NCI-H460 (cell line): ENCODE measurements at regions not wholly inside any gene's neighbourhood (a gene's known extent, or its start where the extent isn't known, plus 50 kb on each side); places are given as distances from the start of the nearest gene placed in this dataset.
"Not testable (repeated sequence)": the region's sequence is repeated elsewhere in the genome, so short reads cannot be mapped to it uniquely, and the experiment has no call there.

Experiments
- DNase-seq: peaks from one replicate; pipeline ENCODE4 v3.0.0-alpha.2; 2016; ENCODE audit warnings: low read depth; ENCODE audit errors: extremely low read depth

DNA sequence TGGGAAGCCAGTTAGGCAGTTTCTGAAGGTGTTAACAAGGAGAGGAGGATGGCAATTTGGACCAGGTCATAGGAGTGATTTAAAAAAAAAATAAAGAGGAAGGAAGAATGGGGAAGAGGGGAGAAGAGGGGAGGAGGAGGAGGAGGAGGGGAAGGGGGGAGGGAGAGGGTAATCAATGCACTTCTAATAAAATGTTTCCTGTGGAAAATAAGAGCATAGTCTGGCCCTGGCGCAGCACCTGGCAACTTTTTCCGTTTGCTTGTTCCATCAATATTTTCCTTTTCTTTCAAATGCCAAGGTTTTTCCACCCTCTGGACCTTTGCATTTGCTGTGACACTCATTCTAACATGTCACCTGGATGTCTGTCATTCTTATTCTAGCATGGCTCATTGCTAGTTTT is 308.2 kb downstream of the PPP1R3A start:
- no peak for DNase-seq

- no peak for DNase-seq
Observed at GRCh38 chr7:113608782-113609181, 310.0 kb downstream of the PPP1R3A start.

- no peak for DNase-seq
Observed at GRCh38 chr7:113606325-113606724, 312.5 kb downstream of the PPP1R3A start.

GRCh38 chr7:113600428-113600827 is 318.4 kb downstream of the PPP1R3A start:
- DNase-seq = not testable (repeated sequence)

- not testable (repeated sequence) for DNase-seq
Observed at GRCh38 chr7:113593455-113593854, 325.4 kb downstream of the PPP1R3A start.

GRCh38 chr7:113592924-113593323 is 325.9 kb downstream of the PPP1R3A start:
- not testable (repeated sequence) for DNase-seq

DNA sequence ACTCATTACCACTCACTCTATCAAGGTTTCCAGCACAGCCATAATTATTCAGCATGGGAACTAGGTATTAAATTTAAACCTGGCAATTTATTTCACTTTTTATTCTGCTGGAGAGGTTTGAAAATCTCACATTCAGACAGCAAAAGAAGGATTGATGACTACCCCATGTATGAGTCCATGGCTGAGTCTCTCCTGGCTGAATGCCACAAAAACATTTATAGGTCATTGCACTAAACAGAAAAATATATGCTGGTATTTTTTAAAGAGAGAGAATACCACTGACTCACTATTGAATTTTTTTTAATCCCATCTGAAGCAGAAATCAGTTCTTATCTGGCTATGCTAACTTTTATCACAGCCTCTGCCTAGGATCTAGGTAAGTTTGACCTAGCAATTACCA is 336.3 kb downstream of the PPP1R3A start:
- no peak for DNase-seq

DNA sequence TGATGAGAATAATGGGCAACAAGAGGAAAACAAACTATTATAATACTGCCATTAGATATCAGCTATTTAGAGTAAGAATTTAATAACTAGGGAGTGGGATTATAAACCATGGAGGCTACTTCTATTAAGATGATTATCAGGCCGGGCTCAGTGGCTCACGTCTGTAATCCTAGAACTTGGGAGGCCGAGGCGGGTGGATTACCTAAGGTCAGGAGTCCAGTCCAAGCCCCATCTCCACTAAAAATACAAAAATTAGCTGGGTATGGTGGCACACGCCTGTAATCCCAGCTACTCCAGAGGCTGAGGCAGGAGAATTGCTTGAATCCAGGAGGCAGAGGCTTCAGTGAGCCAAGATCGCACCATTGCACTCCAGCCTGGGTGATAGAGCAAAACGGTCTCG is 355.6 kb downstream of the PPP1R3A start:
- DNase-seq = not testable (repeated sequence)

DNA sequence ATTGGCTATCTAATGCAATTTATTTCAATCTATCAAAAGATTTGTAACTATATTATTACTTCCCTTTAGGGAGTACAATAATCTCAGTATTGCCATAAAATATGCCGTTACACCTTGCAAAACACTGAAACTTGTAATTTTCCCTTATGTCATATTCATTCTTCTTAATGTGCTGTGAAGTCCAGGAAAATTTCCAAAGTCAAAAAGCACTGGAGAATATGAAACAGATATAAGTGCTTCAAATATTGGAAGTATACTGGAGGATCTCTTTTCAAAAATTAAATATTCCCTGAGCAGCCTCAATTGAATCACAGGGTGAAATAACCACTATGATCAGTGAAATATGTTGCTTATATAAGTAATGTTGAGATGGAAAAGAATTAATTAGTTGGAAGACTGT is 356.0 kb downstream of the PPP1R3A start:
- DNase-seq = no peak

DNA sequence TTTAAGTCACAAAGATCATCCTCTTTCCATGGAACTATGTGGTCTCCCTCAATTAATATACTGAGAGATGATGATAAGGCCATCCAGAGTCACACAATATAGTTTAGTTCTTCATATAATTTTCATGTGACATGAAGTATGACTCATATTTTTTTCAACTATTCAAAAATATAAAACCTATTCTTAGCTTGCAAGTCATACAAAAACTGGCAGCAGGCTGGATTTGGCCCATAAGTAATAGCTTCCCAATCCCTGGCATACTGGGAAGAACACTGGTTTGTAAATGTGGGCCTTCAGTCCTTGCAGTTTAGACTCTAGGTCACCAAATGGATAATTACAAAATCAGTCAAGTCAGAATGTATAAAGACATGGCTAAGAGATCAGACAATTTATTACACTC is 356.6 kb downstream of the PPP1R3A start:
- no peak for DNase-seq

DNA sequence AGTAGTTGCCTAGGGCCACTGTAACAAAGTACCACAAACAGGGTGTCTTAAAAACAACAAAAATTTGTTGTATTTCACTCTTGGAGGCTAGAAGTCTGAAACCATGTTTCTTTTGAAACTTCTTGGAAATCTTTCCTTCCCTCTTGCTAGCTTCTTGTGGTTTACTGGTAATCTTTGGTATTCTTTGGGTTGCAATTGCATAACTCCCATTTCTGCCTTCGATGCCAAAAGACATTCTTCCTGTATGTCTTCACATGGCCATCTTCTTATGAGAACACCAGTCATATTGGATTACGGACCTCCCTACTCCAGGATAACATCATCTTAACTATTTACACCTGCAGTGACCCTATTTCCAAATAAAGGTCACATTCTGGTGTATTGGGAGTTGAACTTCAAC is 357.4 kb downstream of the PPP1R3A start:
- no peak for DNase-seq

- DNase-seq = no peak
Observed at GRCh38 chr7:113550966-113551365, 367.8 kb downstream of the PPP1R3A start.

DNA sequence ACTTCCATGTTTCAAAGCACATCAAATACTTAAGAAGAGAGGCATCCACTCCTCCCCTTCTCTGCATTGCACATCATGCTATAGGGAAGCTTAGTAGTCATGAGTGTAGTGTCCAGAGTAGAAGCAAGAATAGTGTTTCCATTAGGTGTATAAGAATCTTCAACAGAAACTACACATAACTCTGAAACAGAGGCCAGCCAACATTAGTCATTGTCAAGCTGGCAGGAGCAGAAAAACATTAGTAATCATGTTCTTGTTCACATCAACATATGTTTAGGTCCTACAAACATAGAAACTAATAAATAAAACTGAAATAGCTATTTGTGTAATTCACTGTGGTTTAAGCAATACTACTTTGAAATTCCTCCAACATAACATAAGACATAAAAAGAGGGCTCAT is 370.2 kb downstream of the PPP1R3A start:
- DNase-seq = no peak

DNA sequence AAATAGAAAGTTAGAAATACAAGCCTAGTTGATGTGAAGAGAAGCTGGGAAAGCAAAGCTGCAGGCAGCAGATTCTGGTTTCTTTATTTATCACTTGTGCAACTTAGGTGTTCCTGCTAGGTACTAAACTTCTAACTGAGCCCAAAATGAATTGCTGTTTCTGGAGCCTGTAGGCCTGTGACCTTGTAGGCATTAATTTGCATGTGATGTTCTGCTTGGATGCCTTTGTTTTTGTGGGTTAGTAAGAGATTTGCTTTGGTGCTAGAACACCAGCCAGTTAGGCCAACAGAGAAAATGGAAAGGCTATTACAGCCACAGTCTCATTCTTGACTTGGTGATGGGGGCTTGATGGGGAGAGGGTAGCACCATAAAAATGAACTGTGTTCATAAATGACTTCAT is 370.7 kb downstream of the PPP1R3A start:
- DNase-seq = no peak

- no peak for DNase-seq
Observed at GRCh38 chr7:113521468-113521867, 397.3 kb downstream of the PPP1R3A start.

DNA sequence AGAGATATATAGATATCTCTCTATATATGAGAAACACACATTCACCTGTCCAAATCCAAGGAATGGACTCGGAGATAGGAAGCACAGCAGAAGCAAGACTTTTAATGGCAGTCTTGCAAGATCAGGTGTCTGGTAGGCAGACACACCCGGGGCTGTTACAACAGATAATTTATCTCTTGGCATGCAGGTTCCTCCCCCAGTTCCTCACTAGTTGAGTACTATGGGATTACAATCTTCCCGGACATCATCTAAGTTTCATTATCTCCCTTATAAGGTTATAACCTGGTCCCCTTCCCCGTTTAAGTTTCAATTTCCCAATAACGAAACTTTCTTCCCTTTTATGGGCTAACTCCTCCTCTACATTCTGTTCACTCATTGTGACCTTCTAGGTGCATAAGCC is 399.3 kb downstream of the PPP1R3A start:
- DNase-seq = no peak

DNA sequence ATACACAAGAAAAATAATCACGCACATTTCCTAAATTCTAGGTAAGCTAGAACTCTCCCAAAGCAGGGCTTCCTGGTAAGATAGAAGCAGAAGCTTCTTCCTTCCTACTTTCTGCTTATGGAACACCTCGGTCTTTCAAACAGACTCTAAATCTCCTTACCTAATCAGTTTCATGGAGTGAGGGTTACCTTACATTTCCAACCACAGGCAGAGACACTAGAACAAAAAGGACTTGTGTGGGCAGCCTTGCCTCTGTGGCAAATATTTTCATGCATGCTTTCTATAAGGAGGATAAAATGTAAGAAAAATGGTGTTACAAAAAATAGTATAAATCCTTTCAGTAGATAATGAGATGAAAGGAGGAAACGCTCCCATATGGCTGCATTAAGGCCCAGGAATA is 386.3 kb upstream of the SMIM30 start:
- no peak for DNase-seq

DNA sequence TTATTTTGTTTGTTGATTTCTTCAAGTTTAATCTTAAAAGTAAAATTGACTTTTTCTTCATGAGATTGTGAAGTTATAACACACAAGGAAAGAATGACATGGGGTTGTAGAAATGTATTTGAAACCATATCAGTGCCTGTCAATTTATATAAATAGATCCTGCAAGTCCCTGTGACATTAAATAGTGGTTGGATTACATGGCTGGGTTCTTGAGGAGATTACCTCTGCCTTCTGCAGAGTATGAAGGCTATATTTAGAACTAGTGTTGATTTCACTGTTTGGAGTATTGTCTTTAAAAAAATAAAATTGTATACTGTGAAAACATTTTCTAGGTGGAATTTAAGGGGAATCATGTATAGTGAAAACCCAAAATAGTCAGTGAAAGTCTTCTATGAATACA is 385.8 kb upstream of the SMIM30 start:
- no peak for DNase-seq

GRCh38 chr7:113496586-113496985 is 378.2 kb upstream of the SMIM30 start:
- DNase-seq = not testable (repeated sequence)

- DNase-seq = not testable (repeated sequence)
Observed at GRCh38 chr7:113494797-113495566, 376.6 kb upstream of the SMIM30 start.

DNA sequence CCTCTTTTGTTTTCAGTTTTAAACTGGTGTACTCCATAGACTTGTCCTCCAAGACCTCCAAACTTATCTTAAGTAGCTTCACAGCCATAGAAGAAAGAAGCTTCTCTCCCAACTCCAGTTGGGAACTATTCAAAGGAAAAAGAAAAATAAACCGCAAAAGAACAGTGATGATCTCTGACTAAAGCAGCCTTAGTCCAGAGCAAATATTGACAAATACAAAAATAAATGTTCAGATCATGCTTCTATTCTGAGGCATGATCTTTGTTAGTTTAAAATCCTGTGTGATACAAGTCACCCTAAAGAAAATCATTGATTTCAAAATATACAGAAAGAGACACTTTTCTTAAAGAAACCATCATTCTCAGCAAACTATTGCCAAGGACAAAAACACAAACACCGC is 373.0 kb upstream of the SMIM30 start:
- DNase-seq = no peak

DNA sequence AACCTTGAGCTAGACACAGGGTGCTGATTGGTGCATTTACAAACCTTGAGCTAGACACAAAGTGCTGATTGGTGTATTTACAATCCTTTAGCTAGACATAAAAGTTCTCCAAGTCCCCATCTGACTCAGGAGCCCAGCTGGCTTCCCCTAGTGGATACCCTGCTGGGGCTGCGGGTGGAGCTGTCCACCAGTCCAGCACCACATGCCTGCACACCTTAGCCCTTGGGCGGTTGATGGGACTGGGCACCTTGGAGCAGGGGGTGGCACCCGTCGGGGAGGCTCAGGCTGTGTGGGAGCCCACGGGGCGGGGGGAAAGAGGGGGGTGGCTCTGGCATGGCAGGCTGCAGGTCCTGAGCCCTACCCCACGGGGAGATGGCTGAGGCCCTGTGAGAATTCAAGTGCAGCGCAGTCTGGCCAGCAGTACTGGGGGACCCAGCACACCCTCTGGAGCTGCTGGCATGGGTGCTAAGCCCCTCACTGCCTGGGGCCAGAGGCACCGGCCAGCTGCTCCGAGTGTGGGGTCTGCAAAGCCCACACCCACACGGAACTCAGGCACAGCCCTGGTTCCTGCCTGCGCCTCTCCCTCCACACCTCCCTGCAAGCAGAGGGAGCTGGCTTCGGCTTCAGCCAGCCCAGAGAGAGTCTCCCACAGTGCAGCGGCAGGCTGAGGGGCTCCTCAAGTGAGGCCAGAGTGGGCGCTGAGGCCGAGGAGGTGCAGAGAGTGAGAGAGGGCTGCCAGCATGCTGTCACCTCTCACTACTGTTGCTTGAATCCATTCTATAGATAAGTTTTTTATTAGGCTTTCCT is 369.8 kb upstream of the SMIM30 start:
- DNase-seq = no peak
